Activated B cell treated with CpG ODN at 0.5 μM for 24 hours (primary cell): ENCODE measurements at regions not wholly inside any gene's neighbourhood (a gene's known extent, or its start where the extent isn't known, plus 50 kb on each side); places are given as distances from the start of the nearest gene placed in this dataset.

Source experiments
- ATAC-seq: fragments of 200-7000 bp; cut with Tn5 transposase; one replicate; pipeline ENCODE4 v1.10.0; 2021; ENCODE audit warnings: low read depth, mild to moderate bottlenecking, moderate library complexity
- CTCF ChIA-PET: fragments of 350-600 bp; sonication (Branson Sonifier 250); formaldehyde crosslinking; loops from one replicate; lab custom pipeline; 2021; ENCODE audit warnings: antibody characterized with exemption; lab: Charles Lee
- POLR2A ChIA-PET: fragments of 350-600 bp; sonication (Branson Sonifier 250); formaldehyde crosslinking; loops from one replicate; lab custom pipeline; 2021; ENCODE audit warnings: antibody characterized with exemption; lab: Charles Lee
- DNase-seq: peaks from one replicate; pipeline ENCODE4 v3.0.0; 2022
- H3K27ac Mint-ChIP-seq: one replicate; pipeline ENCODE4 v1.8.0; 2020; ENCODE audit warnings: mixed read lengths
- H3K27me3 Mint-ChIP-seq: one replicate; pipeline ENCODE4 v1.8.0; 2021; ENCODE audit warnings: mixed read lengths
- H3K36me3 Mint-ChIP-seq: one replicate; pipeline ENCODE4 v1.8.0; 2021; ENCODE audit warnings: low read depth, mixed read lengths
- H3K4me1 Mint-ChIP-seq: one replicate; pipeline ENCODE4 v1.8.0; 2021; ENCODE audit warnings: mixed read lengths
- H3K4me3 Mint-ChIP-seq: one replicate; pipeline ENCODE4 v1.8.0; 2020; ENCODE audit warnings: mild to moderate bottlenecking, mixed read lengths
- H3K9me3 Mint-ChIP-seq: one replicate; pipeline ENCODE4 v1.8.0; 2020; ENCODE audit warnings: mixed read lengths
- intact Hi-C: fragments of 100-400 bp; cut with micrococcal nuclease; formaldehyde crosslinking; loops from one replicate; pipeline ENCODE4 v1.15.1; 2024
- TF ChIP-seq, protein P1 (sequence below): fragments of 200-600 bp; IDR thresholded peaks from one replicate; pipeline ENCODE4 v1.8.0; 2022; ENCODE audit warnings: antibody characterized with exemption, mild to moderate bottlenecking

DNA sequence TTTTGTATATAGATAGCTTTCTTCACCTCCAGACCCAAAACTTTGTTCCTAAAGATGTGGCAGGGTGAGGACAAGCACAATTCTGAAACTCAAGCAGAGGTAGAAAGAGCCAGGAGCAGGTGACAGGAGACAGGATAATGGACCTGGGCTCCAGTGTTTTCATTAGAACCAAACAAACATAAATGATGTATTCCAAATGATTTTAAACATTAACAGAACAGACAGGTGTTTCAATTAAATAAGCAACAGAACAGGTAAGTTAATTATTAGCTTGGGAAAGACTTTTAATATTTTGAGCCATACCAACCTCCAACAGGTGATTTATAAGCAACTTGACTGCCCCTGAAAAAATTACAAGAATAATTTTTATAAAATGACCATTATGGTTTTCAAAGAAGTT is 459.4 kb upstream of the LCORL start:
- Mint-ChIP-seq H3K27me3 (no peaks in the 10 kb centered on the region), H3K36me3 (no peaks in the 10 kb centered on the region), H3K9me3 (peaks cover 16% of the 10 kb centered on the region), H3K27ac (no peak overlapping the region), H3K4me1 (no peaks in the 10 kb centered on the region), H3K4me3 (no peak overlapping the region)
- POLR2A ChIA-PET: no interaction called here
- ATAC-seq (no peak), DNase-seq (no peak)
- CTCF ChIA-PET: no interaction called here
- TF ChIP-seq, protein P1, sequence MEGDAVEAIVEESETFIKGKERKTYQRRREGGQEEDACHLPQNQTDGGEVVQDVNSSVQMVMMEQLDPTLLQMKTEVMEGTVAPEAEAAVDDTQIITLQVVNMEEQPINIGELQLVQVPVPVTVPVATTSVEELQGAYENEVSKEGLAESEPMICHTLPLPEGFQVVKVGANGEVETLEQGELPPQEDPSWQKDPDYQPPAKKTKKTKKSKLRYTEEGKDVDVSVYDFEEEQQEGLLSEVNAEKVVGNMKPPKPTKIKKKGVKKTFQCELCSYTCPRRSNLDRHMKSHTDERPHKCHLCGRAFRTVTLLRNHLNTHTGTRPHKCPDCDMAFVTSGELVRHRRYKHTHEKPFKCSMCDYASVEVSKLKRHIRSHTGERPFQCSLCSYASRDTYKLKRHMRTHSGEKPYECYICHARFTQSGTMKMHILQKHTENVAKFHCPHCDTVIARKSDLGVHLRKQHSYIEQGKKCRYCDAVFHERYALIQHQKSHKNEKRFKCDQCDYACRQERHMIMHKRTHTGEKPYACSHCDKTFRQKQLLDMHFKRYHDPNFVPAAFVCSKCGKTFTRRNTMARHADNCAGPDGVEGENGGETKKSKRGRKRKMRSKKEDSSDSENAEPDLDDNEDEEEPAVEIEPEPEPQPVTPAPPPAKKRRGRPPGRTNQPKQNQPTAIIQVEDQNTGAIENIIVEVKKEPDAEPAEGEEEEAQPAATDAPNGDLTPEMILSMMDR: no peak
- intact Hi-C loops: no loop called here

DNA sequence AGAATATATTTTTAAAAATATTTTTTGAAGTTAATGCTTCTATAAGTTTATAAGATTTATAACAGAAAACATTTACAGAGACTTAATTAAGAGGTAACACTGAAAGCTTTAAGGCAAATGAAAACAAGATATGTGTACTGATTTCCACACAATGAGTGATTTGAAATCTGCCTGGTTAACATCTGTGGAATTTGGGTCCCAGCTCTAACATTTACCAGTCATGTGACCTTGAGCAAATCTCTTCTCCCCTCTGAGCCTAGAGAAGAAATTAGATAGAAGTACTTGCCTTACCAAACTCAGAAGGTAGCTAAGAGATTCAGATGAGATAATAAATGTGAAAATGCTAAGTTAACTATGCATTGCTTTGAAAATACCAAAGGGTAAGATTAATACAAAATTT is 458.8 kb upstream of the LCORL start:
- intact Hi-C loops: no loop called here
- POLR2A ChIA-PET: no interaction called here
- Mint-ChIP-seq H3K27me3 (no peaks in the 10 kb centered on the region), H3K27ac (no peak overlapping the region), H3K4me1 (no peaks in the 10 kb centered on the region), H3K9me3 (peaks cover 15% of the 10 kb centered on the region), H3K4me3 (no peak overlapping the region), H3K36me3 (no peaks in the 10 kb centered on the region)
- ATAC-seq (no peak), DNase-seq (no peak)
- TF ChIP-seq, protein P1: no peak
- CTCF ChIA-PET: no interaction called here

DNA sequence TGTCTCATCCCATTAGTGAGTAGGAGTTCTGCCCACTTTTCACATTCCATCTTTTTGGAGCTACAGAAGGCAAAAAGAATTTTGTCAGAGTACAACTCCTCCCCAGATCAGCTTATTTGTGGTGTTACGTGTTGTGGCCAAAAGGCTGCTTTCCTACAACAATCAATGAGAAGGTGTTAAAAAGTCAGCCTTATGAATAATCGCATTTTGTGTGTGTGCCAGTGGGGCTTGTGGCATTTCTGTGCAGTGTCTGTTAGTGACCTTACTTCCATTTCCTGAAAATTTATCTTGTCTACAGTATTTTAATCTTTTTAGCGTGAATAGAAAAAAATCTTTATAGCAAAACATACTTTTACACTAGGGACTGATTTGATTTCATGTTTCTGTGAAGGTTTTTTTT is 458.3 kb upstream of the LCORL start:
- DNase-seq (no peak), ATAC-seq (no peak)
- Mint-ChIP-seq H3K4me3 (no peak overlapping the region), H3K27ac (no peak overlapping the region), H3K27me3 (no peaks in the 10 kb centered on the region), H3K36me3 (no peaks in the 10 kb centered on the region), H3K9me3 (peaks cover 13% of the 10 kb centered on the region), H3K4me1 (no peaks in the 10 kb centered on the region)
- intact Hi-C loops: no loop called here
- ChIA-PET CTCF (no interaction called here), POLR2A (no interaction called here)
- TF ChIP-seq, protein P1: no peak

GRCh38 chr4:18463987-18464559 is 442.5 kb upstream of the LCORL start:
- POLR2A ChIA-PET: no interaction called here
- TF ChIP-seq, protein P1: no peak
- no peak overlapping the region for H3K4me3 Mint-ChIP-seq
- ATAC-seq: no peak
- no peak overlapping the region for H3K27ac Mint-ChIP-seq
- H3K9me3 Mint-ChIP-seq: peaks cover 8% of the 10 kb centered on the region
- no peak for DNase-seq
- CTCF ChIA-PET: no interaction called here
- intact Hi-C loops: no loop called here
- H3K4me1 Mint-ChIP-seq: no peaks in the 10 kb centered on the region
- no peaks in the 10 kb centered on the region for H3K27me3 Mint-ChIP-seq
- no peaks in the 10 kb centered on the region for H3K36me3 Mint-ChIP-seq

- H3K4me1 Mint-ChIP-seq: no peaks in the 10 kb centered on the region
- no peaks in the 10 kb centered on the region for H3K27me3 Mint-ChIP-seq
- ChIA-PET POLR2A (no interaction called here), CTCF (no interaction called here)
- no peak overlapping the region for H3K27ac Mint-ChIP-seq
- H3K9me3 Mint-ChIP-seq: peaks cover 7% of the 10 kb centered on the region
- ATAC-seq (no peak), DNase-seq (no peak)
- H3K36me3 Mint-ChIP-seq: no peaks in the 10 kb centered on the region
- intact Hi-C loops: no loop called here
- H3K4me3 Mint-ChIP-seq: no peak overlapping the region
- TF ChIP-seq, protein P1: no peak
Measured at GRCh38 chr4:18458465-18458864, 436.9 kb upstream of the LCORL start.
